DOHH2 (cell line): ENCODE measurements at regions not wholly inside any gene's neighbourhood (a gene's known extent, or its start where the extent isn't known, plus 50 kb on each side); places are given as distances from the start of the nearest gene placed in this dataset.

Source experiments
- EZH2phosphoT487 ChIP-seq: fragments of 200-600 bp; sonication (generic); IDR thresholded peaks from 2 replicates; pipeline ENCODE4 v1.6.1; 2017; ENCODE audit warnings: borderline replicate concordance, mild to moderate bottlenecking, antibody characterized with exemption, low read length, moderate library complexity, mixed read lengths
- TF ChIP-seq, protein P1 (sequence below): fragments of 200-600 bp; sonication (generic); IDR thresholded peaks from one replicate; pipeline ENCODE4 v1.5.1; 2014; ENCODE audit warnings: antibody characterized with exemption, mild to moderate bottlenecking, low read depth, low read length; ENCODE audit not compliant: poor library complexity, severe bottlenecking

DNA sequence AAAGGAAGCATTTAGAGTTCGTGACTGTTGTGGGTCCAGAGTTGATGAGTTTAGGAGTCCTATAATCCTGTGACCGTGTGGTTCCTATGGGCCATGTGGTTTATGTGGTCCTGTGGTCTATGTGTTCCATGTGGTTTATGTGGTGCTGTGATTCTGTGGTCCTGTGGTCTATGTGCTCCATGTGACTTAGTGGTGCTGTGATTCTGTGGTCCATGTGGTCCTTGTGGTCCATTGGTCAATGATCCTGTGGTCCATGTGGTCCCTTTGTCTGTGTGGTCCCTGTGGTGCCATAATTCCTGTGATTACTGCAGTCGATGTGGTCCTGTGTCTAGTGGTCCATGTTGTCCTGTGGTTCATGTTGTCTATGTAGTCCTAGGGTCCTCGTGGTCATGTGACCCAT, 167.3 kb downstream of the TMEM18 start:
- TF ChIP-seq, protein P1, sequence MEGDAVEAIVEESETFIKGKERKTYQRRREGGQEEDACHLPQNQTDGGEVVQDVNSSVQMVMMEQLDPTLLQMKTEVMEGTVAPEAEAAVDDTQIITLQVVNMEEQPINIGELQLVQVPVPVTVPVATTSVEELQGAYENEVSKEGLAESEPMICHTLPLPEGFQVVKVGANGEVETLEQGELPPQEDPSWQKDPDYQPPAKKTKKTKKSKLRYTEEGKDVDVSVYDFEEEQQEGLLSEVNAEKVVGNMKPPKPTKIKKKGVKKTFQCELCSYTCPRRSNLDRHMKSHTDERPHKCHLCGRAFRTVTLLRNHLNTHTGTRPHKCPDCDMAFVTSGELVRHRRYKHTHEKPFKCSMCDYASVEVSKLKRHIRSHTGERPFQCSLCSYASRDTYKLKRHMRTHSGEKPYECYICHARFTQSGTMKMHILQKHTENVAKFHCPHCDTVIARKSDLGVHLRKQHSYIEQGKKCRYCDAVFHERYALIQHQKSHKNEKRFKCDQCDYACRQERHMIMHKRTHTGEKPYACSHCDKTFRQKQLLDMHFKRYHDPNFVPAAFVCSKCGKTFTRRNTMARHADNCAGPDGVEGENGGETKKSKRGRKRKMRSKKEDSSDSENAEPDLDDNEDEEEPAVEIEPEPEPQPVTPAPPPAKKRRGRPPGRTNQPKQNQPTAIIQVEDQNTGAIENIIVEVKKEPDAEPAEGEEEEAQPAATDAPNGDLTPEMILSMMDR = no peak
- no peak for TF ChIP-seq EZH2phosphoT487
